Gastrocnemius medialis (tissue), 4 donors: ENCODE measurements at regions not wholly inside any gene's neighbourhood (a gene's known extent, or its start where the extent isn't known, plus 50 kb on each side); places are given as distances from the start of the nearest gene placed in this dataset.

ENCODE experiments used
- CTCF ChIP-seq, 5 experiments: fragments of 450-650 bp in 3 of 5; fragments of 200-600 bp in 2 of 5; sonication (generic) in 2 of 5; IDR thresholded peaks in 4 of 5; conservative IDR thresholded peaks in 1 of 5; 1 replicate in 4 of 5; 2 replicates in 1 of 5; pipeline ENCODE4 v1.5.1; 2016 to 2019; ENCODE audit warnings: antibody characterized with exemption in 5 of 5, mild to moderate bottlenecking in 3 of 5, moderate library complexity in 3 of 5
- POLR2A ChIP-seq, 2 donors: fragments of 450-650 bp; IDR thresholded peaks; one replicate each; pipeline ENCODE4 v1.6.1; 2017; ENCODE audit warnings: antibody characterized with exemption in 2 of 2, mild to moderate bottlenecking in 2 of 2, moderate library complexity in 2 of 2

GRCh38 chr10:21041763-21042458 is 144.8 kb upstream of the NEBL start:
- no peak for TF ChIP-seq CTCF (IDR thresholded peaks at IDR 0.05 in 4 of 5, conservative IDR thresholded peaks at IDR 0.05 in 1 of 5)
- TF ChIP-seq POLR2A (IDR thresholded peaks at IDR 0.05): no peak
